Hepatocyte (in vitro differentiated cells): ENCODE measurements at regions not wholly inside any gene's neighbourhood (a gene's known extent, or its start where the extent isn't known, plus 50 kb on each side); places are given as distances from the start of the nearest gene placed in this dataset.

Experiments used
- DNase-seq: peaks from one replicate; pipeline ENCODE4 v3.0.0-alpha.2; 2016; ENCODE audit warnings: low spot score
- H2AFZ ChIP-seq: fragments of 200-600 bp; sonication (generic); 2 replicates; pipeline ENCODE4 v1.6.0; 2016; ENCODE audit warnings: antibody characterized with exemption, mild to moderate bottlenecking
- H3K27ac ChIP-seq: fragments of 200-600 bp; sonication (generic); 2 replicates; pipeline ENCODE4 v1.5.1; 2016; ENCODE audit warnings: mild to moderate bottlenecking
- H3K27me3 ChIP-seq: fragments of 200-600 bp; sonication (generic); 2 replicates; pipeline ENCODE4 v1.6.1; 2016
- H3K36me3 ChIP-seq: fragments of 200-600 bp; sonication (generic); replicated peaks from 2 replicates; pipeline ENCODE4 v1.5.1; 2016; ENCODE audit warnings: low read depth; ENCODE audit not compliant: insufficient read depth
- H3K4me1 ChIP-seq: fragments of 200-600 bp; sonication (generic); 2 replicates; pipeline ENCODE4 v1.5.1; 2016; ENCODE audit warnings: mild to moderate bottlenecking, moderate library complexity; ENCODE audit not compliant: insufficient read depth
- H3K4me2 ChIP-seq: fragments of 200-600 bp; sonication (generic); 2 replicates; pipeline ENCODE4 v1.6.0; 2016
- H3K4me3 ChIP-seq: fragments of 200-600 bp; sonication (generic); 2 replicates; pipeline ENCODE4 v1.5.1; 2016; ENCODE audit warnings: mild to moderate bottlenecking
- H3K79me2 ChIP-seq: fragments of 200-600 bp; sonication (generic); 2 replicates; pipeline ENCODE4 v1.6.0; 2017; ENCODE audit warnings: mild to moderate bottlenecking
- H3K9me2 ChIP-seq: fragments of 200-600 bp; sonication (generic); replicated peaks from 2 replicates; pipeline ENCODE4 v1.6.0; 2017; ENCODE audit warnings: mild to moderate bottlenecking; ENCODE audit not compliant: insufficient read depth
- H3K9me3 ChIP-seq: fragments of 200-600 bp; sonication (generic); 2 replicates; pipeline ENCODE4 v1.5.1; 2016; ENCODE audit warnings: low read depth, mild to moderate bottlenecking
- H4K20me1 ChIP-seq: fragments of 200-600 bp; sonication (generic); 2 replicates; pipeline ENCODE4 v1.6.0; 2016; ENCODE audit warnings: mild to moderate bottlenecking; ENCODE audit not compliant: insufficient read depth, poor library complexity, severe bottlenecking
- EZH2 ChIP-seq: fragments of 200-600 bp; sonication (generic); IDR thresholded peaks from 2 replicates; pipeline ENCODE4 v1.6.1; 2016; ENCODE audit warnings: antibody characterized with exemption, mild to moderate bottlenecking, borderline replicate concordance
- EZH2phosphoT487 ChIP-seq: fragments of 200-600 bp; sonication (generic); IDR thresholded peaks from one replicate; pipeline ENCODE4 v1.6.1; 2018; ENCODE audit warnings: antibody characterized with exemption, mild to moderate bottlenecking, low read depth, moderate library complexity; ENCODE audit not compliant: unreplicated experiment, severe bottlenecking
- WGBS: methylation state at CpG from one replicate; pipeline ENCODE4 v1.1.6; 2016; ENCODE audit warnings: low lambda C conversion rate; ENCODE audit errors: missing lambda C conversion rate; 5-methylcytosine and 5-hydroxymethylcytosine counted together
- TF ChIP-seq, protein P1 (sequence below): fragments of 200-600 bp; sonication (generic); IDR thresholded peaks from 2 replicates; pipeline ENCODE4 v1.5.1; 2016; ENCODE audit warnings: antibody characterized with exemption, mild to moderate bottlenecking; ENCODE audit not compliant: poor library complexity

DNA sequence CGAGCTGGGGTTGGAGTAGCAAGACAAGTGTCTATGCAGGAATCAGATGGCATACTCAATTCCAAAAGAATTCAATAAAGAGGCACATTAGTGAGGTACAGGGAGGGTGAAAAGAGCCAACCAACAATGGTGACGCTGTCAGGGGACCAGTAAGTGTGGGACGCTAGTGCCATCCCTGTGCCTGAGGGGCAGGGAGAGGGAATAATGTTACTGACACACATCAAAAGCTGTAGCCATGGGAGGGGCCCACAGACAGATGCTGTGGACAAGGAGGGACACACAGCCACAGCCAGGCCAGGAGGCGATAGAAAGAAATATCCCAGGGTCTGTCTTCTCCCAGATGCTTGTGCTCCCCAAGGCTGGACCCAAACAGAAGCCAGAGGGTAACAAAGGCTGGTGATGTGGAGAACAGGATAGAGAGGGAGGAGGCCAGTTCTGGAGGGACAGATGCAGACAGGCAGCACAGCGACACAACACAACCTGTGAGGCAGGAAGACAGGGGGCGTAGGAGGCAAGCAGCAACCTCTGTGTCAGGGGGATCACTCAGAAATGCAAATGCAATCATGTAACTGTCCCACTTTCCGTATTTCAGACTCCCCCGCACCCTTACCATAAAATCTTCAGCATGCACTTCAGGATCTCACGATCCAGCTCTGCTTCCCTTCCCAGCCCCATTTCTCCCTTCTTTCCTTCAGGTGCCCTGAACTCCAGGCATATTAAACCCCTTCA is 240.5 kb upstream of the FZD8 start:
- Histone ChIP-seq H3K4me1 (peaks cover 3% of the 10 kb centered on the region), H3K4me2 (no peak overlapping the region), H2AFZ (no peak overlapping the region), H3K79me2 (no peaks in the 10 kb centered on the region), H3K9me3 (no peaks in the 10 kb centered on the region), H3K27me3 (peaks cover 7% of the 10 kb centered on the region), H3K9me2 (no peaks in the 10 kb centered on the region), H3K27ac (no peak overlapping the region), H3K36me3 (no peaks in the 10 kb centered on the region), H4K20me1 (no peaks in the 10 kb centered on the region), H3K4me3 (no peak overlapping the region)
- no peak for TF ChIP-seq EZH2
- 83% methylated on average over 9 of the region's 9 CpGs for WGBS
- no peak for DNase-seq

DNA sequence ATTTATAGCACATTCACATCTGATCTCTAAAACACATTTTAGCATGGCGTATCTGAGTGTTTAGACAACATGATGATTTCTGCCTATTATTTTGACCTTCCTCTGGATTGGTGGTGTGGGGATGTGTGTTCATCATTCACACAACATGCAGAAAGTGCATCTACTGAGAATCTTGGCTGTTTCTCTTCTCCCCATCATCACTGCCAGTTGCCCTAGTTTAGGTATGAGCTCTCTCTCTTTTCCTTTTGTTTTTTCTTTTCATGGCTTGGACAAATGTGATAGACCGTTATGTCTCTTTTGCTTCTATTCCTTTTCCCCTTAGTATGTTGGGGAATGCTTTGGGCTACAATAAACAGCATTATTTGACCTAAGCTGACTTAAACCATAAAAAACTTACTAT is 239.2 kb upstream of the FZD8 start:
- Histone ChIP-seq H3K36me3 (no peaks in the 10 kb centered on the region), H4K20me1 (no peaks in the 10 kb centered on the region), H3K9me3 (no peaks in the 10 kb centered on the region), H3K27ac (no peak overlapping the region), H3K27me3 (peaks cover 7% of the 10 kb centered on the region), H3K4me2 (no peak overlapping the region), H3K4me1 (peaks cover 3% of the 10 kb centered on the region), H2AFZ (no peak overlapping the region), H3K4me3 (no peak overlapping the region), H3K79me2 (no peaks in the 10 kb centered on the region), H3K9me2 (no peaks in the 10 kb centered on the region)
- no peak for DNase-seq
- 95% methylated on average over 2 of the region's 2 CpGs for WGBS
- TF ChIP-seq EZH2, result no peak
- TF ChIP-seq, protein P1, sequence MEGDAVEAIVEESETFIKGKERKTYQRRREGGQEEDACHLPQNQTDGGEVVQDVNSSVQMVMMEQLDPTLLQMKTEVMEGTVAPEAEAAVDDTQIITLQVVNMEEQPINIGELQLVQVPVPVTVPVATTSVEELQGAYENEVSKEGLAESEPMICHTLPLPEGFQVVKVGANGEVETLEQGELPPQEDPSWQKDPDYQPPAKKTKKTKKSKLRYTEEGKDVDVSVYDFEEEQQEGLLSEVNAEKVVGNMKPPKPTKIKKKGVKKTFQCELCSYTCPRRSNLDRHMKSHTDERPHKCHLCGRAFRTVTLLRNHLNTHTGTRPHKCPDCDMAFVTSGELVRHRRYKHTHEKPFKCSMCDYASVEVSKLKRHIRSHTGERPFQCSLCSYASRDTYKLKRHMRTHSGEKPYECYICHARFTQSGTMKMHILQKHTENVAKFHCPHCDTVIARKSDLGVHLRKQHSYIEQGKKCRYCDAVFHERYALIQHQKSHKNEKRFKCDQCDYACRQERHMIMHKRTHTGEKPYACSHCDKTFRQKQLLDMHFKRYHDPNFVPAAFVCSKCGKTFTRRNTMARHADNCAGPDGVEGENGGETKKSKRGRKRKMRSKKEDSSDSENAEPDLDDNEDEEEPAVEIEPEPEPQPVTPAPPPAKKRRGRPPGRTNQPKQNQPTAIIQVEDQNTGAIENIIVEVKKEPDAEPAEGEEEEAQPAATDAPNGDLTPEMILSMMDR, result no peak
- no peak for TF ChIP-seq EZH2phosphoT487

DNA sequence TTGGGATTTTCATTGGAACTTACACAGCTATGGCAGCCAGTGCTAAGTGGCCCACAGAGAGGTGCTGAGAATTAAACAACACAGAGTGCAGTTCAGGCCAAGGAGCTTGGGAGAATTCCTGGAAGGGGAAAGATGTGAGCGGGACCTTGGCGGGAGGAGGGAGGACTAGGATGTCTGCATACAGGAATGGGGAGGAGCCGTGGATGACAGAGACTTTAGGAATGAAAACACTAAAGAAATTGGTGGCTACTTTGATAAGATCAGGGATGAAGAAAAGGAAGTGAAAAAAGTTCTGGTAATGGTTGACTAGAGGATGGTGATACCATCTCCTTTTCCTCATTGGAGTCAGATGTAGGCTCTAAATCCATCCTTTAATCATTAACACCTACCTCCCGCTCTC is 234.2 kb upstream of the FZD8 start:
- Histone ChIP-seq H3K9me3 (no peaks in the 10 kb centered on the region), H3K4me2 (peak overlapping the region; percentile 12), H3K4me3 (no peak overlapping the region), H3K79me2 (no peaks in the 10 kb centered on the region), H2AFZ (no peak overlapping the region), H3K27ac (peak overlapping the region; percentile 32), H4K20me1 (no peaks in the 10 kb centered on the region), H3K4me1 (peaks cover 16% of the 10 kb centered on the region), H3K27me3 (no peaks in the 10 kb centered on the region), H3K36me3 (no peaks in the 10 kb centered on the region), H3K9me2 (no peaks in the 10 kb centered on the region)
- 50% methylated on average over 4 of the region's 4 CpGs for WGBS
- DNase-seq, result no peak
- TF ChIP-seq EZH2 (no peak), EZH2phosphoT487 (no peak)
- TF ChIP-seq, protein P1, result no peak

DNA sequence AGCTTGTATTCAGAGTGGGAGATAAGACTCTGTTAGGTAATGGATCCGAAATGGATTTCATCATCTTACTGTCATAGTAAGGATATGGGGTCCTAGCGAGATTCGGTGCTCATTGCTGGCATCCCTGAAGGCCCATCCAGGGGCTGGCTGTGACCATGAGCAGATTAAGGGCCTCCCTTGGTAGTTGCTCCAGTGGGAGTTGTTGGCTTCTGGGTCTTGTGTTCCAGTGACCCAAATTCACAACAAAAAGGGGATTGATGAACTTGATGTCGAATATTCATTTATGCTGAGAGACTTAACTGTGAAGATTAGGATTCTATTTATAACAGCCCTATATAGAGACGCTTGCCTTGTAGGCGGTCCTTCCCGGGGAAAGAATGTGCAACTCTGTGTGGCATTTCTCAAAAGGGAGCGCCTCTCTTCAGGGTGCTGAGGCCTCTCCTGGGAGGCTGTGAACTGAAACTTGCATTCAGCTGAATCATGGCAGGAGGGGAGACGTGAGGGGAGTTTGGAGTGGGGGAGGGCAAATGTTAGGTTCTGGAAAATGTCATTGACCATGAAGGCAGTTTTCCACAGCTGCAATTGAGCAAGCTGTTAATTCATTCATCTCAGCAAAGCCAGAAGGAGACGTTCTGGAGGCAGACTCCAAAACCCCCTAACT is 233.1 kb upstream of the FZD8 start:
- H3K4me1 ChIP-seq, result peaks cover 16% of the 10 kb centered on the region
- H3K9me2 ChIP-seq, result no peaks in the 10 kb centered on the region
- no peak for TF ChIP-seq EZH2phosphoT487
- TF ChIP-seq, protein P1, result no peak
- no peak for TF ChIP-seq EZH2
- H4K20me1 ChIP-seq, result no peaks in the 10 kb centered on the region
- H3K9me3 ChIP-seq, result no peaks in the 10 kb centered on the region
- WGBS, result 50% methylated on average over 10 of the region's 10 CpGs
- peak overlapping the region; percentile 48 for H3K27ac ChIP-seq
- DNase-seq, result peak; percentile 65
- H3K4me2 ChIP-seq, result peak overlapping the region; percentile 12
- no peaks in the 10 kb centered on the region for H3K27me3 ChIP-seq
- no peak overlapping the region for H3K4me3 ChIP-seq
- no peak overlapping the region for H2AFZ ChIP-seq
- no peaks in the 10 kb centered on the region for H3K79me2 ChIP-seq
- no peaks in the 10 kb centered on the region for H3K36me3 ChIP-seq
